Esophagus squamous epithelium (tissue), 5 donors: ENCODE measurements at regions not wholly inside any gene's neighbourhood (a gene's known extent, or its start where the extent isn't known, plus 50 kb on each side); places are given as distances from the start of the nearest gene placed in this dataset.

Experiments used
- DNase-seq: peaks from one replicate; lab custom pipeline; 2025; lab: John Stamatoyannopoulos, UW
- H3K27ac ChIP-seq, 4 donors: fragments of 200-600 bp; sonication (generic); one replicate each; pipeline ENCODE4 v1.5.1; 2016 to 2019; ENCODE audit warnings: mild to moderate bottlenecking in 1 of 4
- H3K27me3 ChIP-seq, 4 donors: fragments of 200-600 bp; sonication (generic); 1 replicate in 3 of 4; 2 replicates in 1 of 4; pipeline versions ENCODE4 v1.5.1 to v1.6.0; 2017 to 2021; ENCODE audit warnings: antibody characterized with exemption in 1 of 4
- H3K36me3 ChIP-seq, 3 donors: fragments of 200-600 bp; sonication (generic); one replicate each; pipeline ENCODE4 v1.5.1; 2016 to 2019
- H3K4me1 ChIP-seq, 3 donors: fragments of 200-600 bp; sonication (generic); one replicate each; pipeline ENCODE4 v1.5.1; 2017 to 2019
- H3K4me3 ChIP-seq, 4 donors: fragments of 200-600 bp; sonication (generic); 1 replicate in 3 of 4; 2 replicates in 1 of 4; pipeline ENCODE4 v1.5.1; 2016 to 2019; ENCODE audit warnings: mild to moderate bottlenecking in 2 of 4, moderate library complexity in 1 of 4
- H3K9me3 ChIP-seq, 3 donors: fragments of 200-600 bp; sonication (generic); one replicate each; pipeline ENCODE4 v1.5.1; 2016 to 2019
- POLR2A ChIP-seq, 4 donors: fragments of 450-650 bp; IDR thresholded peaks; one replicate each; pipeline ENCODE4 v1.6.1; 2017; ENCODE audit warnings: antibody characterized with exemption in 4 of 4, mild to moderate bottlenecking in 4 of 4, moderate library complexity in 3 of 4
- WGBS, 2 donors: methylation state at CpG; one replicate each; pipeline ENCODE4 v1.1.5; 2018; 5-methylcytosine and 5-hydroxymethylcytosine counted together
- intact Hi-C: fragments of 100-400 bp; cut with DNase I; formaldehyde crosslinking; loops from one replicate; pipeline ENCODE4 v1.15.0; 2022
- TF ChIP-seq, protein P1 (sequence below), 6 experiments: fragments of 450-650 bp in 4 of 6; fragments of 200-600 bp in 2 of 6; sonication (generic) in 2 of 6; IDR thresholded peaks; one replicate each; pipeline ENCODE4 v1.5.1; 2016 to 2019; ENCODE audit warnings: antibody characterized with exemption in 6 of 6, mild to moderate bottlenecking in 4 of 6, moderate library complexity in 4 of 6
- donor health status: DM: yes; HTN: yes; CAD: no.

DNA sequence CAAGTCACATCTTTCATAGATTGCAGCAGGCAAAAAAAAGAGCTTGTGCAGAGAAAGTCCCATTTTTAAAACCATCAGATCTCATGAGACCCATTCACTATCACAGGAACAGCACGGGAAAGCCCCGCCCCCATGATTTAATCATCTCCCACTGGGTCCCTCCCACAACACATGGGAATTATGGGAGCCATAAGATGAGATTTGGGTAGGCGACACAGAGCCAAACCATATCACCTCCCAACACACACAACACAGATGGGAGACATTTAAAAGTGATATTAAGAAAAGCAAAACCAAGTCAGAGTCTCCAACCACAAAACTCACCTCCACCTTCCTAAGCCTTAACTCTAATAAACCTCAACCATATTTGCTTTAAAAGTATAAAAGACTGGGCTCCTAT, 61.5 kb upstream of the TIAM1 start:
- Histone ChIP-seq H3K9me3 (no peaks in the 10 kb centered on the region), H3K27ac (no peak overlapping the region), H3K36me3 (no peaks in the 10 kb centered on the region), H3K4me3 (no peak overlapping the region), H3K27me3 (no peaks in the 10 kb centered on the region), H3K4me1 (peaks cover 0 to 7% (median 0%) of the 10 kb centered on the region in 3 donors)
- 94 to 96% methylated on average over 3 of the region's 3 CpGs for whole genome bisulfite sequencing, 2 donors
- no peak for TF ChIP-seq POLR2A (IDR thresholded peaks at IDR 0.05)
- TF ChIP-seq, protein P1, sequence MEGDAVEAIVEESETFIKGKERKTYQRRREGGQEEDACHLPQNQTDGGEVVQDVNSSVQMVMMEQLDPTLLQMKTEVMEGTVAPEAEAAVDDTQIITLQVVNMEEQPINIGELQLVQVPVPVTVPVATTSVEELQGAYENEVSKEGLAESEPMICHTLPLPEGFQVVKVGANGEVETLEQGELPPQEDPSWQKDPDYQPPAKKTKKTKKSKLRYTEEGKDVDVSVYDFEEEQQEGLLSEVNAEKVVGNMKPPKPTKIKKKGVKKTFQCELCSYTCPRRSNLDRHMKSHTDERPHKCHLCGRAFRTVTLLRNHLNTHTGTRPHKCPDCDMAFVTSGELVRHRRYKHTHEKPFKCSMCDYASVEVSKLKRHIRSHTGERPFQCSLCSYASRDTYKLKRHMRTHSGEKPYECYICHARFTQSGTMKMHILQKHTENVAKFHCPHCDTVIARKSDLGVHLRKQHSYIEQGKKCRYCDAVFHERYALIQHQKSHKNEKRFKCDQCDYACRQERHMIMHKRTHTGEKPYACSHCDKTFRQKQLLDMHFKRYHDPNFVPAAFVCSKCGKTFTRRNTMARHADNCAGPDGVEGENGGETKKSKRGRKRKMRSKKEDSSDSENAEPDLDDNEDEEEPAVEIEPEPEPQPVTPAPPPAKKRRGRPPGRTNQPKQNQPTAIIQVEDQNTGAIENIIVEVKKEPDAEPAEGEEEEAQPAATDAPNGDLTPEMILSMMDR (IDR thresholded peaks at IDR 0.05), result no peak
- DNase-seq, result no peak
- intact Hi-C loops, result no loop called here

DNA sequence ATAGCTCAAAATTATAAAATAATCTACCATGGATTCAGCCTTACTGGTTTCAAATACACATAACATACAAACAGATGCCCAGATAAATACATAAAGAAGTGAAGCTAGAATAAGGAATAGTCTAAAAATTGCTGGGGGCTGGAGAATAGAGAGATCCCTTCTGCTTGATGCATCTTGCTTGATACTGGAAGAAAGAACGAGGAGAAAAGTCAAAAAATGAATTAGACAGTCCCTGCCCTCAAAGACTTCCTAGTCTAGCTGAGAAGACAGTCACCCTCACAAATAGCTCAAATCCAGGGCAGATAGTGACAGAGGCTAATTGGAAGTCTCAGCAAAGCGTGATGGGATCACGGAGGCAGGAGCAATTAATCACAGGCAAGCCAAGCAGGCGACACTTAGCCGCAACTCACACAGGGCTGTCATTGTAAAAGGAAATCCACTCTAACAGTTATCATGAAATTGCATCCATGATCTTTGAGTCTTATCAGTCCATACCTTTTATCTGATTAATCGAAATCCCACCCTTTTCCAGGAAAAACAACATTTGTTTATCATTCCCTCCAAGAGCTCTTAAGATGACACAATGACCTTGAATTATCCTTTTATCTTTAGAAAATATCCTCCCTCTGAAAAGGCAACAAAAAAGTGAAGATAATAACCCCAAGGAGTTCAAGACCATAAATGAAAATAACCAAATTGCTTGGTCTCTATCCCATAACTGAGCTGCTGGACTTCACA, 59.7 kb upstream of the TIAM1 start:
- H3K9me3 ChIP-seq, result no peaks in the 10 kb centered on the region
- H3K27ac ChIP-seq, result no peak overlapping the region
- H3K36me3 ChIP-seq, result no peaks in the 10 kb centered on the region
- intact Hi-C loops, result no loop called here
- no peaks in the 10 kb centered on the region for H3K27me3 ChIP-seq
- DNase-seq, result no peak
- TF ChIP-seq, protein P1 (IDR thresholded peaks at IDR 0.05), result no peak
- H3K4me3 ChIP-seq, result no peak overlapping the region
- WGBS, 2 donors, result 70 to 77% methylated on average over 6 of the region's 6 CpGs
- peaks cover 0 to 7% (median 0%) of the 10 kb centered on the region in 3 donors for H3K4me1 ChIP-seq

DNA sequence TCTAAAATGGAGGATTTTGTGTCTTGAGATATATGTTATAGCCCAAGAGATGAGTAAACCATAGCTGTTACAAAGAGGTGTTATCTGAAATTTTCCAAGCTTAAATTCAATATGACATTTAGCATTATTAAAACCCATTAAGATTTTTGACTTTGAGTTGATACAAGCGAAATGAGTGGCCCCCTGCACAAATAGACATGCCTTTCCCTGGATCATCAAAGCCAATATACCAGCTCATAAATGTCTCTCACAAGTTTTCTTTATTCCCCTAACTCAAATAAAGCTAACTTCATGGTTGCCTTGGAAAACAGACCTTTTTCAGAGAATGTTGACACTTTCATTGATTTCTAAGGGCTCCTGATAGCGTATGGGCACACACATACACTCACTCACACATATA, 55.5 kb upstream of the TIAM1 start:
- Histone ChIP-seq H3K4me1 (peaks cover 0 to 7% (median 0%) of the 10 kb centered on the region in 3 donors), H3K4me3 (no peak overlapping the region), H3K36me3 (no peaks in the 10 kb centered on the region), H3K27ac (no peak overlapping the region), H3K27me3 (no peaks in the 10 kb centered on the region), H3K9me3 (no peaks in the 10 kb centered on the region)
- no peak for DNase-seq
- TF ChIP-seq, protein P1 (IDR thresholded peaks at IDR 0.05), result no peak
- TF ChIP-seq POLR2A (IDR thresholded peaks at IDR 0.05), result no peak
- intact Hi-C loops, result no loop called here
- 84 to 95% methylated on average over 2 of the region's 2 CpGs for WGBS, 2 donors

DNA sequence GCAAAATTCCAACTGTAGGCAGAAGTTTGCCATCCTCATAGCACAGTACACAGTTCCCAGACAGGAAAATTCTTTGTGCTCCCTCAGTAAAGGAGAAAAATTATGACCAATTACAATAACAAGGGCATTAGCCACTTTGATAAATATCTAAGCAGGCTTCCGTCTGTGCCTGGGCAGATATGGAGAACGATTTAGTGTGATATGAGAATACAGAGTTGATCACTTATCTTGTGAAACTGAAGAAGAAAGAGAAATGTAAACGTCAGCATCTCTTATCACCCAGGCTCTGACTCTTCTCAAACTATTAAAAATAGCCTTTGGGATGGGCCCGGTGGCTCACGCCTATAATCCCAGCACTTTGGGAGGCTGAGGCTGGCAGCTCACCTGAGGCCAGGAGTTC, 54.5 kb upstream of the TIAM1 start:
- Histone ChIP-seq H3K36me3 (no peaks in the 10 kb centered on the region), H3K27me3 (no peaks in the 10 kb centered on the region), H3K4me3 (no peak overlapping the region), H3K9me3 (no peaks in the 10 kb centered on the region), H3K4me1 (peaks cover 0 to 7% (median 0%) of the 10 kb centered on the region in 3 donors), H3K27ac (no peak overlapping the region)
- intact Hi-C loops, result no loop called here
- no peak for DNase-seq
- no peak for TF ChIP-seq POLR2A (IDR thresholded peaks at IDR 0.05)
- TF ChIP-seq, protein P1 (IDR thresholded peaks at IDR 0.05), result no peak
- WGBS, 2 donors, result 67 to 75% methylated on average over 5 of the region's 5 CpGs

DNA sequence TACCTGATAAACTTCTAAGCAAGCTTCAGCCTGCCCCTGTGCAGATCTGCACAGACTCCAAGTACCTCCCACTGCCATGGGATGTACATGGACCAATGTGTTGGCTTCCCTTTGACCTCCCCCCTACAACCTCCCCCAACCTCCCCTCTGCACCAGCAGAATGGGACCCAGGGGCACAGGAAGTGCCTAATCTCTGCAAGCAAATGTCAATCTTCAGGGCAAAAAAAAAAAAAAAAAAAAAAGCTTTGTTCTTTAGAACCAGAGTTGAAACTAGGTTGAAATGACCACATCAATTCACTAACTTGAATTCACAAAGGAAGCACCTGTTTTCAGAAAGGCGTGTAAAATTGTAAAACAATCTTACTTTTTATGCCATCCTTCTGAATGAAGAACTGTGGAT, 53.9 kb upstream of the TIAM1 start:
- no peak overlapping the region for H3K27ac ChIP-seq
- DNase-seq, result no peak
- H3K36me3 ChIP-seq, result no peaks in the 10 kb centered on the region
- H3K4me1 ChIP-seq, result peaks cover 0 to 7% (median 0%) of the 10 kb centered on the region in 3 donors
- no peaks in the 10 kb centered on the region for H3K27me3 ChIP-seq
- 31 to 41% methylated on average over 1 of the region's 1 CpG for WGBS, 2 donors
- no peaks in the 10 kb centered on the region for H3K9me3 ChIP-seq
- intact Hi-C loops, result no loop called here
- no peak for TF ChIP-seq POLR2A (IDR thresholded peaks at IDR 0.05)
- TF ChIP-seq, protein P1 (IDR thresholded peaks at IDR 0.05), result no peak
- no peak overlapping the region for H3K4me3 ChIP-seq
